HuH-7 (cell line): ENCODE measurements at regions not wholly inside any gene's neighbourhood (a gene's known extent, or its start where the extent isn't known, plus 50 kb on each side); places are given as distances from the start of the nearest gene placed in this dataset.

ENCODE experiments used
- DNase-seq: peaks from one replicate; pipeline ENCODE4 v3.0.0; 2011; ENCODE audit warnings: low spot score

DNA sequence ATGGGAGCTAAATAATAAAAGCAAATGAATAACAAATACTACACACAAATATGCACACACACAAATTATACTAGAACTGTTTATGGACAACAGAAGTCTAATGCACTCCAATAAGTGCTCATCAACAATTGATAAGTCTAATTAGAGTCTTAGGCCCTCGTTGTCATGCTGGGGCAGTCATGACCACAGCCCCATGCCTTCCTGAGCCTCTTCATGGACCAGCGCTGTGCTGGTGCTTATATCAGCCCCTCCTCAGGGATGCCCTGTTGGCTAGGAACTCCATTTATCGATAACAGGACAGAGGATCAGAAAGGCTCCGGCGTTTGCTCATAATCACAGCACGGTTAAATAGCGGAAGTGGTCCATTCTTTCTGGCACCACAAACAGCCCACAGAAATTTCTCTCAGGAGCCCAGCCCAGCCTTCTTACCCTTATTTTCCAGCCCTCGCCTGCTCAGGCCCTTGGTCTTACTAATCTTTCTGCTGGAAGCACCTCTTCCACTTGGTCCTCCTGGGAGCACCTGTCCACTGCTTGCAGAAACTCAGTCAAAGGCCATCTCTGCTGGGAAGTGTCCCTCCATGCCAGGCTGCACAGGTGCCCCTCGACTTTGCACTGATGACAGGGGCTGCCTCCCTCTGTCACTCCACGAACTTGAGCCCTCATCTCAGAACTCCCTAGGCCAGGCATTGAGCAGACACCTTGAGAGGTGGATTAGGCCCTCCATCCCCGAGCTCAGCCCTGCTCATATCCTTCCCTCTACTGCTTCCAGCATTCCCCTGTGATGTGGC is 500.2 kb upstream of the HS6ST1 start:
- DNase-seq = no peak

DNA sequence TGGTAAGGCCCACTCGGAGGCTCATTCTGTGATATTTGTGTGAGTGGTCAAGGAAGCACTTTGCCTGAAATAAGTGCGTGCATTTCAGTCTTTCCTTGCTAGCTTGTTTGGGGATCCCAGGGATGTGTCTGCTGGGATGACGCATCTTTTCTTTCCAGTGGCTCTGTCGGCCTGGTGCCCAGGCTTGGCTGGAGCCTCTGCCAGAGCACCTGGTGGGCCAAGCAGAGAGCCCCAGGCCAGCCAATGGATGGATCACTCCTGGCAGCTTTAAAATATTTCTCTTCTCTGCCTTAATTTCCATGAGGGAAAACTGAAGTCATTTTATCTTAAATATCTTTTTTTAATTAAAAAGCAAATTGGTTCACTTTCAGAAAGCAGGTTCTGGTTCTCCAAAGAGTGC is 501.8 kb upstream of the HS6ST1 start:
- no peak for DNase-seq

DNA sequence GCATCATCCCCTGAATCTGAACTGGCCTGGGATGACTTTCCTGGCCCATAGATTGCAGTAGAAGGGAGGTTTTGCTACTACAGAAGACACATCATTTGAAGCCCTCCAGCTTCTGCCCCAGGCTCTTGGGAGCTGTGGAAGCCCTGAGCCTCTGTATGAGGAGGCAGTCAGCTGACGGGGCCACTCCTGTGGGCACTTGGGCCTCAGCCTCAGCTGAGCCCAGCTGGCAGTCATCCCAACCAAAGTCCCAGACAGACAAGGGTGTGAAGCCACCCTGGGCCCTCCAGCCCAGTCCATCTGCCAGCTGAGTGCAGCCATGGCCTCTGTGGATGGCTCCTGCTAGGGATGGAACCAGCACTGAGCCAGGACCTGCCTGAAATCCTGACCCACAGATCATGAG is 502.3 kb upstream of the HS6ST1 start:
- no peak for DNase-seq

DNA sequence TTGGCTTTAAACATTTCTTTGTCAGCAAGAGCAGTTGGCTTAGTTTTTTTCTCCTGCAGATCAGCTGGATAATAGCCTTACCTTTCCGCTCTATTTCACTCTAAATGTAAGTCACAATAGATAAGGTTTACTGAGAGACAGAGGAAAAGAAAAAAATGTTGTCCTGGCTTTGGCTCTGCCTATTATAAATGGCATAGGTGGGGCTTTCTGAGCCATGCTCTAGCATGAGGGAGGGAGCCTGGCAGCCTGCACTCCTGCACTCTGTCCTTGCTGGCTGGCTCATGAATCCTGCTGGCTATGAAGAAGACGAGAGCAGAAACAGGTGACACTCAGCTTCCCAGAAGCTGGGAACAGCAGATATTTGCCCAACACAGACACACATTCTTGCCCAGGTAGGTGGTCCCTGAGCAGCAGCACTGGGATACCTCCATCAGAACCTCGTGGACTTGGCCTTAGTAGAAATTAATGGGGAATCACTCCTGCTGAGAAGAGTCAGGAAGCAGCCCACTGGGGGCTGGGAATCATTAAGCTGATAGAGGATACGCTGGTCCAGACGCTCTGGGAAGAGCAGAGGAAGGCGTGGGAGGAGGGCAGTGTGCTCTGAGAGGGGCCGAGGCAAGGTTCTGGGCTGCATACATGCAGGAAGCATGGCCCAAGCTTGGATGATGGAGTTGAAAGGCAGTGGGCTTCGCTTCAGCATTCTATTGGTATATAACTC is 514.4 kb upstream of the HS6ST1 start:
- DNase-seq = no peak

DNA sequence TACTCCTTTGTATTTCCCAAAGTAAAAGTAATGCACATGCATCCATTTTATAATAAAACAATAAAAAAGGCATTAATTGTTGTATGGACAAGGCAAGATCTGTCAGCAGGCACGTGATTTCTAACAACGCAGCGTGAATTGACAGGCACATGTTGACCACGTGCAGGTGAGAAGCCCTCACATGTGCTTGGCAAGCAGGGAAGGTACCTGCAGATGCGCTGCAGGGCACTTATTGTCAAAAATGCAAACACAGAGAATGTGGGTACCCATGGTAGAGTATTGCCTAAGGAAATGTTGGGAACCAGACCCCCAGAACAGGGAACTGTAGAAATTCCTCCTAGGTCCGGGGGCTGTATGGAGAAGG is 515.0 kb upstream of the HS6ST1 start:
- no peak for DNase-seq

DNA sequence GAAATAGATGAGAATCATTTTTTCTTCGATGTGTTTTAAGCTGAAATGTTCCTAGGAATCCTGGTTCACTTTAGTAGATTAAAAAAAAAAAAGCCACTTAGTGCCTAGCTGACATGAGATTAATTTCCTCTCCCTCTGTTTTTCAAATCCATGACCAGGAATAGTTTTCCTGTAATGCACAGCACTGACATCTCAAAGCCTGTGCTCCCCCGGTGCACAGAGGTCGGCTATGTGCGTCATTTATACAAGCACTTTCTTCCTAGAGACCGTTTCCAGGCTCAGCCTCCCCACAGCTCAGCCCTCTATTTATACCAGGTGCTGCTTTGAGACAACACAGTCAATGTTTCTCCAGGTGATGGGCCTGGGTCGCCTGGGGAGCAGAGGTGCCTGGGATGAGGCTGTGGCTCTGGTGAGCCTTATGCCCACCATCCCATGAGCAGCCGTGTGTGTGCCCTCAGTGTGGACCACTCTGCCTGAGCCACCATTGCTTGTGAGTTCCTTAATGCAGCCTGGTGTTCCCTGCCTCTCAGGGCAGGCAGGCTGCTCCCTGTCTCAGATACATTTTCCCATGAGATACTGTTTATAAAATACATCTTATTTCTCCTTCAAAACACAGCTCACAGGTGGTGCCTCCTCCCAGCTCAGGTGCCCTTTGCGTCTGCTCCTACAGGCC is 515.7 kb upstream of the HS6ST1 start:
- DNase-seq = no peak

DNA sequence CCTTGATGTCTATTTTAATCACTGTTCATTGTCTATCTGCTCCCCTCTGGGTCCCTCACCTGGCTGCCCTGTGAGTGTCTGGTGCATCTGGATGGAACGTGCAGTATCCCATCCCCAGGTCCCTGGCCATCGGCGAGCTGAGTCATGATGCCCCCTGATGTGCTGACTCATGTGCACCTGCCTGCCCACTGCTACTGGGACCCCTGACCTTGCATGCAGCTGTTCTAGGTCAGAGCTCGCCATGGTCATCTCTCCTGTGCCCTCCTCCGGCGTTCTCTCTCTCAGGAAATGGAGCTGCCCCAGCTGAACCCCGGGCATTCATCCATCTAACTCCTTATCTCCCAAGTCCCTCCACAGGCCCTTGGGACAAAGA is 516.2 kb upstream of the HS6ST1 start:
- no peak for DNase-seq

DNA sequence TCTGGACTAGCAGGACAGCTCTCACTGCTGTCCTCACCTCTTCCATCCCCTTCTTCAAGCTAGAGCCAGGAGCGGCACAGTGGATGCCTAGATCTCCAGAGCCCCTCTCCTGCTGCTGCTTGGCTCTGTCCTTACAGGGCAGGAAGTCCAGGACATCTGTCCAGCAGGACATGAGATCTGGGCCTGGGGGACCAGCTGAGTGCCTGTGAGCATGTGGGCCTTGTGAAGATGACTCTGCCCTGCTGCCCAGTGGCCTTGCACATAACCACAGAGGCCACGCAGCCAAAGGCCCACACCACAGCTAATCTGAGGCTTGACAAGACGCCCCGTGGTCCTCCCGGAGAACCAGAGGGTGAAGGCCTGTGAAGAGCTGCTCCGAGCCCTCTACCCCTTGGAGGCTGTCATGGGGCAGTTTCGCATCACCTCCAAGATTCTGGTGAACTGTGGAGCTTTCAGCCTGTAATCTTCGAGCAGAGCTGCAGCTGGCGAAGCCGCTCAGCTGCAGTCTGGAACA is 516.7 kb upstream of the HS6ST1 start:
- no peak for DNase-seq

DNA sequence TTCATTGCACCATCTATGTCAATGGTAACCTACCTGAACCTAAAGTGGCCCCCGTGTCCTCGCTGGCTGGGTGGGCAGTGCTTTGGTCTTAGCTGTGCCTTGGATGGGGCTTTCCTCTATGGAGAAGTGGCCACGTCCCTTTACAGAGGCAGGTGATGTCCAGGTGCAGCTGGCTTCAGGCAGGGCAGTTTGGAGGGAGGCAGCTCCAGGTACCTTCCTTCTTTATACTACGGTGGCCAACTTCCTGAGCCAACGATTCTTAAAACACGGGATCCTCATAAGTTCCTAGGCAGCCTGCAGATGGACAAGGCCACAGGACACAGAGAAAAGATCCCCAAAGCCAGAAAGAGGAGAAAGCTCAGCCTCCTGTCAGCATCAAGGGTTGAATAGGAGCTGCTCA is 517.3 kb upstream of the HS6ST1 start:
- no peak for DNase-seq

DNA sequence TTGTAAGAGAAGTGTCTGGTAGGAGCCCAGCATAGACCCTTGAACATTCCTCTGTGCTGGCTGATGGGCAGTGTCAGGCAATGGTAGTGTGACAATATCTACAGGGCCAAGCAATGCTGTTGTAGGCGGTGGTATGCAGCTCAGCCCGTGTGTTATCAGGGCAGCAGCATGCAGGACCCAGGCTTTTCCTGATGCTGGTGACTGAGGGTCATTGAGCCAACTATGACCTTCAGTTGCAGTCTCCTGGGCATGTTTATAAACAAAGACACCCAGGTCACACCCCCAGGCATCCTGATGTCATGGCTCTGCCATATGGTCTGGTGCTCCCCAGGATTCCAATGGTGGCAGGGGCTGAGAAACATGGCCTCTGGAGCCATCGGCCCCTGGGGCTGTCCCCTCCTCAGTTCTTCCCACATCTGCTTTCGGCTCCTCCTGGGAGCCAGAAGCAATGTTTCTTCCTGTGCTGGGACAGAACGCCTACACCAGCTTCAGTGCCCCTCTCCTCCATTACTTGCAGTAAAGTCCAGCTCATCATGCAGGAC is 518.0 kb upstream of the HS6ST1 start:
- no peak for DNase-seq

DNA sequence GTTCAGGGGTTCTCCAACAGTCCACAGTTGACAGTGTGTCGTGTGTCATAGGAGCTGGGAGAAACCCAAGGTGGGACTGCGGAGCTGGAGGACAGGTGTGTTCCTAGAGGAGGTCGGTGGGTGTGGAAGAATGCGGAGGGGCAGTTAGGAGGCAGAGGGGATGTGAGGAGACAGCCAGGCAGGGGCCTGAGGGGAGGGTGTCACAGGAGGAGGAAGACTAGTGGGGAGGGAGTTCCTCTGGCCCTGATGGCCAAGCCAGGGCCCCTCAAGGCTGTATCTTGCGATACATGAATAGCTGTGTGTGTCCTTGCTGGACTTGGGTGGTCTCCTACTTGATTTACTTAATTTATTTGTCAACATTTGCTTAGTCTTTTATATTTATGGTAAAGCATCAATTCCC is 519.6 kb upstream of the HS6ST1 start:
- no peak for DNase-seq

DNA sequence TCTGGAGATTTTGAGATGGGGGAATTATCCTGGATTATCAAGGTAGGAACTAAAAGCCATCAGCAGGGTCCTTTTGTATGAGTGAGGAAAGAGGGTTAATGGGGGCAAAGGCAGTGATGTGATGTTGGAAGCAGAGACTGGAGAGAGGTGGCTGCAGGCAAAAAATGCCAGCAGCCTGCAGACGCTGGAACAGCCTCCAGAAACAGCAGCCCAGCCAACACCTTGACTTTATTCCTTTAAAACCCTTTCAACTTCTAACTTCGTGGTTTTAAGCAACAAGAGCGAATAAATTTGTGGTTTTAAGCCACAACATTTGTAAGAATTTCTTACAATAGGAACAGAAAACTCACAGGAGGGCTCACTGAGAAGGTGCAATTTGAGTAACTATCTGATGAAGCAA is 523.1 kb upstream of the HS6ST1 start:
- DNase-seq = no peak

DNA sequence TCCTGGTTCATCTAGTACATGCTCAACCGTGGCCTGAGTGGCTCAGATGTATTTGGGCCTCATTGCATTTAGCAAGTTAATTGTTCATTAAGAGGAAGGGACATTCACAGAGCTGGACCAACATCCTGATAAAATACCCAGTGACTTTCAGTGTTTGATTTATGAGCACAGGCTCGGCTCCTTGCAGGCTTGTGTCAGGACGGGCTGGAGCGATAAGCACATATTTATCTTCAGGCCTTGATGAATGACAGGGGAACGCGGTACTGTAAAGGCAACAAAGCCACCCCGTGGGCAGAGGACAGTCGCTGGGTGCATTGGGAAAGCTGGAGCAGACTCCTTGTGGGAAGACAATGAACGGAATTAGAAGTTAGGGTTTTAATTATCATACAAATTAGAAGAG is 548.6 kb upstream of the HS6ST1 start:
- DNase-seq = no peak

DNA sequence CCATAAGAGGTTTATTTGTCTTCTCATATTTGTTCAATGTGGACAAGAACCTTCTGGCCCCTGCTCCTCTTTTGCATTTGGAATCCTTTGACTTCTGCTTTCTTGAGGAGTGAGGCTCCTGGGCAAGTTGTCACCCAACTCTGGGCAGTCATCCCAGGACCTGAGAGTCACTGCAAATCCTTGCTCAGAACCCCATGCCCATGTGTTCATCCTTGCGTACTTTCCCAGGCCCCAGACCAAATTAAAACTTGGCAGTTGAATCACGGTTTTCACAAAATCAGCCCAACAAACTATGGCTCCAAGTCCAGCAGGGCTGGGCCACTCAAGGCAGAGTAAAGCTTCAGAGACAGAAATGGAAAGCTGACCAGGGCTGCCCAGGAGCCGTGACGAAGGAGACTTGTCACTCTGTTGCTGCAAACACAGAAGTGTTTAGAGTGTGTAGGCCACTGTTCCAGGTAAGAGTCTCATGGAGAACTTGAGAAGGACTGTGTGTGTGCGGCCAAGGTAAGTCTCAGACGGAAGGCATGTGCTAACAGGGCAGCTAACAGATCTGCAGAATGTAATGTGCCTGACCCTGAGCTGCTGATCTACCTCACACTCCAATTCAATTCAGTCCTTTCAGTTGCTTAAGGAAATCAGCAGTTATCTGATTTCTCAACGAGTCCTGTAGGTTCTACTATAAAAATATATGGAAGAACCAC is 549.4 kb upstream of the HS6ST1 start:
- DNase-seq = no peak

DNA sequence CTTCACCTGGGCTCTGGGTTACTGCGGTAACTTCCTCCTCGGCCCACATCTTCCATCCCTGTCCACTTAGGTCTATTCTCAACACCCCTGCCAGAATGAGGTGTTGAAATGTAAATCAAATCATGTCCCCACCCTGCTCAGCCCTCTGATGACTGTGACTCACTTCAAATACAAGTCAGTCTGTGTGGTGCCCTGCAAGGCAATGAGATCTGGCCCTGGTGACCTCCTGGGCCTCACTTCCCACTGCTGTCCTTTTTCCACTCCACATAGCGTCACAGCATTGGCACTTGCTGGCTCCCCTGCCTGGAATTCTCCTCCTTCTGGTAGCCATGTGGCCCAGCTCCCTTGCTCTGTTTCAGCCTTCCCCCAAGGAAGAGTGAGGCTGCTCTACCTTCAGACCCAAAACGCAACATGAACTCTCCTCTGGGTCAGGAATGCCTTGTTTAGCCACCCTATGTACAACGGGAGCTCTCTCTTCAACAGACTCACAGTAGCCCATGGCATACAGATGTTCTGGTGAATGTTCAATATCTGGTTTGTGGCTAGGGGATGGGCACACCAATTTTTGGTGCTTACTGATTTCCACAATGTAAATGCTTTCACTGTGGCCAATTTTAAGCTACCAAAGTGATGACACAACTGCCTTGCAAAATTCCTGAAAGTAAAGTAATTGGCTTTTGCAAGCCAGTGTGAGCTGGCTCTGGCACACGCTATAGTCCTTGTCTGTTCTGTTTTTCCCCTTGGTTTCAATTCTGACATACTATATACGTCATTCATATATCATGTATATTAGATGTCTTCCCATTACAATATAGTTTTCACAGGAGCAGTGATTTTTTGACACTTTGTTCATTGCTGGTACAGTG is 550.3 kb upstream of the HS6ST1 start:
- no peak for DNase-seq

DNA sequence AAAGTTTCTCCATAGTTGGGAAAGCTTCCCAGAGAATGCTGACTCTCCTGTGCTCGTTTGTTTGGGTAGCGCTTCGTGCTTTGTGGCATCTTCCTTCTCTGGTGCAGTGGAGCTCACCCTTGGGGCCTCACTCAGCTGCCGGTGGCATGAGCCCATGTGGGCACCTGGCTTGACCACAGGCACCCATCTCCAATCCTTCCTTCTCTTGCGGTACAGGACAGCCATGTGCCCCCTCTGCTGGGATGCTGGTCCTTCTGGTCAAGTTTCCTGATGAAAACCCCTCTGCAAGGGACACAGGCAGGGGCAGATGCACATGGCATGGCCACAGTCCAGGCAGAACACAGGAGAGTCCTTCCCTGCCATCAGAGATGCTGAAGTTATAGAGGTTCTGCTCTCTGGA is 555.9 kb upstream of the HS6ST1 start:
- no peak for DNase-seq

DNA sequence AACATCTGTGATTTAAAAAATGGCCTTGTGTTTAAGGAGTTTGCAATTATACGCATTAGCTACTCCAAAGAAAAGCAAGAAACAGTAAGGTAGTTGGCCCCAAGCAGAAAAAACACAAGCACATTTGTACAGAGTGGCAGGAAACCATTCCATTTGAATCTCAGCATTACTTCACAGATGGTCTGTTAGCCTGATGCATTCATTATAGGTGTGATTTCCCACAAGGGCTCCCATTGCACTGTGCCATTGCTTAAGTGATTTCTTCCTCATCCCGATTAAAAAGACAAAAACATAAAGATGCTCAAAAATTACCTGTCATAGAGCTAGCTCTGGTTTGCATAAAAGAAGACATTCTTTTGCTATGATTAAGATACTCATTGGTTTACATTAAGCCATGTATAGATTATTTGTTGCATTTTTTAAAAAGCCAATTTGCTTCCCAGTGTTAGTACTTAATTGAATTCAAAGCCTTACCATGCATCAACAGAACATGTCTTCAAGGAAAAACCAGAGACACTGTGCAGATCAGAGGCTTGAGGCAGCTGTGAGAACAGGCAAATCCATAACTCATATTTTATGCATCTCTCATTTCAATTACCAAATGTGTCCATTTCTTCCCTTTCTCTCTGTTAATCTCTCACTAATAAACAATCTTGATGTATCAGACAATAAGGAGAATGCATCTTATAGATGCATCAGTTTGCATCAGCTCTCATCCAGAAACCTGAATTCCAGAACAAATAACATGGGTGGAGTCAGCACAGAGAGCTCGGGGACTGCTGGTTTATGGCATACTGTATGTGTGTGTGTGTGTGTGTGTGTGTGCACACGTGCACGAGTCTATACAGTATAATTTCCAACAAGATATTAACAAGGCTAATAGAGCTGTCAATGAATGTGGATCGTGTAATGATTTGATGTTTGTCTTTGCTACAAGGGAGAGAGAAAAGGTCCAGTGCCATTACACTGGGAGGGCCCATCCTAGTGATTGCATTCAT is 558.6 kb upstream of the HS6ST1 start:
- no peak for DNase-seq

DNA sequence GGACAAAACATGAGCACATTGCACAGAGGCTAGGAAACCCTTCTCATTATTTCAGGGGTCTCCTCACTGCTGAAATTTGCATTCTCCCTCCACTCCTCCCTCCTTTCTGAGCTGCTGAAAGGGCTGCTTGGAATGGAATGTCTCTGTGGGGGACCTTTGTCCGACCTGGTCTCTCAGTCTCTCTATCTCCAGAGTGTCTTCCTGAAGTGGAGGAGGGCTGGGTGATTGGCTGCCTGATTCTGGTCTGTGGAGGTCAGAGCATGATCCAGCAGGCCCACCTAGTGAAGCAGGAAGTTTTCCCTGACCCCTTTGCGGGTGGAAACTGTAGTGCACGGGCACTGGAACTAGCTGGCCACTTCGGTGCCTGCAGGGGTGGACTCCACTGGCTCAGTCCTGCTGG is 560.5 kb upstream of the HS6ST1 start:
- DNase-seq = no peak

DNA sequence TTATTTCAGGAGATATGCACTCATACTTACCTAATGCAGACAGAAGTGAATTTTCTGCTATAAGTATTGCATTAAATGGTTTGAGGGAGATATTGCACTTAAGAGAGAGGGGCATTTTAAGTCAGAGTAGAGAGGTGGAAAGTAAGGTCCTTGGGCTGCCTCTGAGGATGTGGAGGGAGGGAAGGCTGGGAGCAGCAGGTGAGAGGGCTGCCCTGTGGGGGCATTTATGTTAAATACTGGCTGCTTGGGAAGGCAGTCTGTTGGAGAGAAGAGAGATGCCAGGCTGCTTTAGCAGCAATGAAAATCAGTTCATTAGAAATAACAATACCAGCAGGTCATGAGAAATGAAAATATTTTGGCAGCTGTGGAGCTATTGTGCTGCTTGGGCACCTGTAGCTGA is 576.2 kb upstream of the HS6ST1 start:
- DNase-seq = no peak
